ENCODE measurements at regions not wholly inside any gene's neighbourhood (a gene's known extent, or its start where the extent isn't known, plus 50 kb on each side); places are given as distances from the start of the nearest gene placed in this dataset.

GRCh38 chr12:5375547-5376295 is 56.2 kb upstream of the NTF3 start:
- TF ChIP-seq, protein P1, sequence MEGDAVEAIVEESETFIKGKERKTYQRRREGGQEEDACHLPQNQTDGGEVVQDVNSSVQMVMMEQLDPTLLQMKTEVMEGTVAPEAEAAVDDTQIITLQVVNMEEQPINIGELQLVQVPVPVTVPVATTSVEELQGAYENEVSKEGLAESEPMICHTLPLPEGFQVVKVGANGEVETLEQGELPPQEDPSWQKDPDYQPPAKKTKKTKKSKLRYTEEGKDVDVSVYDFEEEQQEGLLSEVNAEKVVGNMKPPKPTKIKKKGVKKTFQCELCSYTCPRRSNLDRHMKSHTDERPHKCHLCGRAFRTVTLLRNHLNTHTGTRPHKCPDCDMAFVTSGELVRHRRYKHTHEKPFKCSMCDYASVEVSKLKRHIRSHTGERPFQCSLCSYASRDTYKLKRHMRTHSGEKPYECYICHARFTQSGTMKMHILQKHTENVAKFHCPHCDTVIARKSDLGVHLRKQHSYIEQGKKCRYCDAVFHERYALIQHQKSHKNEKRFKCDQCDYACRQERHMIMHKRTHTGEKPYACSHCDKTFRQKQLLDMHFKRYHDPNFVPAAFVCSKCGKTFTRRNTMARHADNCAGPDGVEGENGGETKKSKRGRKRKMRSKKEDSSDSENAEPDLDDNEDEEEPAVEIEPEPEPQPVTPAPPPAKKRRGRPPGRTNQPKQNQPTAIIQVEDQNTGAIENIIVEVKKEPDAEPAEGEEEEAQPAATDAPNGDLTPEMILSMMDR (IDR thresholded peaks at IDR 0.05) = no peak
- no peak for TF ChIP-seq POLR2A (IDR thresholded peaks at IDR 0.05)

Measured in testis (tissue), 2 donors.